KOPT-K1 (cell line): ENCODE measurements at regions not wholly inside any gene's neighbourhood (a gene's known extent, or its start where the extent isn't known, plus 50 kb on each side); places are given as distances from the start of the nearest gene placed in this dataset.

Source experiments
- H3K27ac ChIP-seq: fragments of 200-600 bp; sonication (generic); 2 replicates; pipeline ENCODE4 v1.5.1; 2016; ENCODE audit warnings: antibody characterized with exemption, mild to moderate bottlenecking, low read depth, low read length; ENCODE audit not compliant: poor library complexity, severe bottlenecking
- H3K36me3 ChIP-seq: fragments of 200-600 bp; sonication (generic); 2 replicates; pipeline ENCODE4 v1.5.1; 2017; ENCODE audit warnings: antibody characterized with exemption, mild to moderate bottlenecking, low read length, moderate library complexity; ENCODE audit not compliant: insufficient read depth
- H3K9me3 ChIP-seq: fragments of 200-600 bp; sonication (generic); 2 replicates; pipeline ENCODE4 v1.5.1; 2017; ENCODE audit warnings: antibody characterized with exemption, low read length, mild to moderate bottlenecking; ENCODE audit not compliant: insufficient read depth, poor library complexity, severe bottlenecking

GRCh38 chr15:97174886-97175540 is 785.5 kb upstream of the ARRDC4 start:
- no peaks in the 10 kb centered on the region for H3K36me3 ChIP-seq
- no peaks in the 10 kb centered on the region for H3K9me3 ChIP-seq
- no peak overlapping the region for H3K27ac ChIP-seq

- Histone ChIP-seq H3K36me3 (no peaks in the 10 kb centered on the region), H3K9me3 (no peaks in the 10 kb centered on the region), H3K27ac (no peak overlapping the region)
Observed at GRCh38 chr15:97177151-97177577, 783.3 kb upstream of the ARRDC4 start.

GRCh38 chr15:97182581-97182980 is 777.9 kb upstream of the ARRDC4 start:
- Histone ChIP-seq H3K27ac (no peak overlapping the region), H3K9me3 (no peaks in the 10 kb centered on the region), H3K36me3 (no peaks in the 10 kb centered on the region)

GRCh38 chr15:97189162-97189780 is 771.2 kb upstream of the ARRDC4 start:
- no peaks in the 10 kb centered on the region for H3K9me3 ChIP-seq
- no peak overlapping the region for H3K27ac ChIP-seq
- no peaks in the 10 kb centered on the region for H3K36me3 ChIP-seq

- Histone ChIP-seq H3K27ac (no peak overlapping the region), H3K9me3 (no peaks in the 10 kb centered on the region), H3K36me3 (no peaks in the 10 kb centered on the region)
Observed at GRCh38 chr15:97194750-97195149, 765.8 kb upstream of the ARRDC4 start.

- H3K27ac ChIP-seq = no peak overlapping the region
- H3K9me3 ChIP-seq = no peaks in the 10 kb centered on the region
- no peaks in the 10 kb centered on the region for H3K36me3 ChIP-seq
Observed at GRCh38 chr15:97196048-97197014, 764.2 kb upstream of the ARRDC4 start.

- H3K9me3 ChIP-seq = no peaks in the 10 kb centered on the region
- H3K27ac ChIP-seq = no peak overlapping the region
- no peaks in the 10 kb centered on the region for H3K36me3 ChIP-seq
Observed at GRCh38 chr15:97199393-97200051, 761.0 kb upstream of the ARRDC4 start.

- no peaks in the 10 kb centered on the region for H3K9me3 ChIP-seq
Observed at GRCh38 chr15:97200161-97200560, 760.3 kb upstream of the ARRDC4 start.

GRCh38 chr15:97210277-97210676 is 750.2 kb upstream of the ARRDC4 start:
- no peak overlapping the region for H3K27ac ChIP-seq
- no peaks in the 10 kb centered on the region for H3K36me3 ChIP-seq
- no peaks in the 10 kb centered on the region for H3K9me3 ChIP-seq

More at GRCh38 chr15:97200161-97200560, 760.3 kb upstream of the ARRDC4 start:
- Histone ChIP-seq H3K36me3 (no peaks in the 10 kb centered on the region), H3K27ac (no peak overlapping the region)

- Histone ChIP-seq H3K27ac (no peak overlapping the region), H3K36me3 (no peaks in the 10 kb centered on the region), H3K9me3 (no peaks in the 10 kb centered on the region)
Observed at GRCh38 chr15:97215629-97216028, 744.9 kb upstream of the ARRDC4 start.

- Histone ChIP-seq H3K36me3 (no peaks in the 10 kb centered on the region), H3K27ac (no peak overlapping the region), H3K9me3 (no peaks in the 10 kb centered on the region)
Observed at GRCh38 chr15:97224191-97224641, 736.3 kb upstream of the ARRDC4 start.

GRCh38 chr15:97234851-97235610 is 725.5 kb upstream of the ARRDC4 start:
- Histone ChIP-seq H3K9me3 (no peaks in the 10 kb centered on the region), H3K27ac (no peak overlapping the region), H3K36me3 (no peaks in the 10 kb centered on the region)

GRCh38 chr15:97235611-97235985 is 724.9 kb upstream of the ARRDC4 start:
- no peak overlapping the region for H3K27ac ChIP-seq
- H3K36me3 ChIP-seq = no peaks in the 10 kb centered on the region
- H3K9me3 ChIP-seq = no peaks in the 10 kb centered on the region

GRCh38 chr15:97236140-97236539 is 724.4 kb upstream of the ARRDC4 start:
- no peak overlapping the region for H3K27ac ChIP-seq
- H3K9me3 ChIP-seq = no peaks in the 10 kb centered on the region
- H3K36me3 ChIP-seq = no peaks in the 10 kb centered on the region
